Activated T-cell treated with anti-CD3 and anti-CD28 coated beads for 4 hours (primary cell): ENCODE measurements at regions not wholly inside any gene's neighbourhood (a gene's known extent, or its start where the extent isn't known, plus 50 kb on each side); places are given as distances from the start of the nearest gene placed in this dataset.

Experiments used
- DNase-seq: peaks from one replicate; pipeline ENCODE4 v3.0.0-alpha.2; 2020

DNA sequence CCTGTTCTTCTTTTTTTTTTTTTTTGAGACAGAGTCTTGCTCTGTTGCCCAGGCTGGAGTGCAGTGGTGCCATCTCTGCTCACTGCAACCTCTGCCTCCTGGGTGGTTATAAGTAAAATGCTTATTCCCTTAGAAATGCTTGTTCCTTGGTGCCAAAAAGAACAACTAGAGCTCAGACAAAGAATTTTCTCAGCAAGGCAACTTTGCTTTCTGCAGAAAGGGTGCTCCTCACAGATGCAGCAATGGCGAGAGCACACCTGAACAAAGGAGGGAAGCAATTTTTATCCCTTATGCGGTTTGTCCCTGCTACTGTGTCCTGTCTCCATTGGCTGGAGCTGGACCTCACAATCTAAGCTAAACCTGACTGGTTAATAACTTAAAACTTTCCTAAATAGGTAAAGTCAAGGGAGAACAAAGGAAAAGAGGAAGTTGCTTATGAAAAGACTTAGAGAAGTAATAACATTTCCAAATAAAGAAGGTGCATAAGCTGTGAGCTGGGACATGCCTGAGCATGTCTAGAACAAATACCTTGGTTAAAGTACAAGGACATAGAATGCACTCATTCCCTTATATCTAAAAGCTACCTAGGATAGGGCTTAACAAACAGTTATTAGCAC is 90.0 kb upstream of the PRR5 start:
- DNase-seq: no peak

- no peak for DNase-seq
These were observed 91.9 kb upstream of the PRR5 start for GRCh38 chr22:44610071-44610470.

DNA sequence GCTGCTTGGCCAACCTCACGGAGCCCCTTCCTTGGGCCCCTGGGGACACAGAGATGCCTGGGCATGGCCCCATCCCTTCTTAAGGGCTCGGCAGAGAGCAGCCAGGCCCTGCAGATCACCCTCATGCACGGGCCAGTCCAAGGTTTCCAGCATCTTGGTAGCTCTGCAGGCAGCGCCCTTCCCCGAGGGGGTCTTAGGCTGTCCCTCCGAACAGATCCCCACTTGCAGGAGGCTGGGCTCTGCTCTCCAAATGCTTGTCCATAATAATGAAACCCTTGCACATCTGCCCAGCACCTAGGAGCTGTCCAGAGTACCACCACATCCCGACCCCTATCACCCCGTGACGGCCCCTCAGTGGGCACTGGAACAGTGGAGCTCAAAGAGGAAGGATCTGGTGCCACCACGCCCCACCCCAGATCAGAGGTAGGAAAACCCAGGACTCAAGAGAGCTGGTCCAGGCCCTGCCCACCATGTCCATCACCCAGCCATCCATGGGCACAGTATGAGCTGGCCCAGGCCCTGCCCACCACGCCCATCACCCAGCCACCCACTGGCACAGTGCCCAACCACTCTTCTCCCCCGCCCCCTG is 92.5 kb upstream of the PRR5 start:
- no peak for DNase-seq

DNA sequence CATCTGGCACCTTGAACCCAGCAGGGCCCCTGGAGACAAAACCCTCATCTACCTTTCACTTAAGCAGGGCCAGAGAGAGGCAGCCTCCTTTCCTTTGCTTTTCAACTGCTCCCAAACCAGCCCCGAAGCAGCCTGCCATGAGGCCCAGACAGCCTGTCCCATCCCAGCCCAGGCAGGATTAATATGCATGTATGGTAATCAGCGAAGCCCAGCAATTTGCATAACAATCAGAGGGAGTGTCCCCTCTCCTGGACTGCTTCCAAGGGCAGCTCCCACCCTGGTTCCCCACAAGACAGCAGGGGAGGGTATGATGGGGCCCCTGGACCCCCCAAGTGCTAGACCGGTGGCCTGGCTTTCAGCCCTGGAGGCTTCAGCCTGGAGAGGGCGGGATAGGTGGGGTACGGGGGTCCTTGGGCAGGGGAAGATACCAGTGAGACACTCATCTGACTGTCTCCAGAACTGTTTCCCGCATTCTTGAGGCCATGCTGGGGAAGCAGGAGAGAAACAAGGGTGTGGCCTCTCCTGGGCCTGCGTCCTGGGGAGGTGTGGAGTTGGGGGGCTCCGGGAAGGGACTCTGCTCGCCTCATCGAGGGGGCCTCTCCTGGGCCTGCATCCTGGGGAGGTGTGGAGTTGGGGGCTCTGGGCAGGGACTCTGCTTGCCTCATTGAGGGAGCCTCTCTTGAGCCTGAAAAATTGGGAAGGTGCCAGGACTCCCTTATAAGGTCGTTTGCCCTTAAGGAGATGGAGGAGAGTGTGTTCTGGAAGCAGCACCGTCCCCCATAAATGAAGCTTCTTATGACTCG is 93.2 kb upstream of the PRR5 start:
- no peak for DNase-seq

GRCh38 chr22:44606126-44606525 is 95.9 kb upstream of the PRR5 start:
- DNase-seq: no peak

DNA sequence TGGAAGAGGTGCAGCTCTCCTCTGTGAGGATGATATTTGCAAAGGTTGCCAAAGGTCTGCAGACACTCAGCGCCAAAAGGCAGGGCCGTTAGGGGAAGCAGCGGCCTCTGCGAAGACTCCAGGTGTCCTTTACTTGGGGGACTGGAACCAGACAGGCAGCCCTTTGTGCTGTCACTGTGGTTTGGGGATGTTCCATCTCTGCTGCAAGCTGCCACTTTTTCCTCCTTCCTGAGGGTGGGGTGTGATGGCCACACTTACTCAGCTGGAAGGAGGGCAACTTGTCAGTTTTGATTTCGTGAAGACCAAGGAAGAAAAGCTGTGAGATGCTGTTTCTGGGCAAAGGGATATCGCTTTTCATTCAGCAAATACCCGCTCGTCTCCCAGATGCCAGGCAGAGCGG is 96.5 kb upstream of the PRR5 start:
- DNase-seq: no peak

DNA sequence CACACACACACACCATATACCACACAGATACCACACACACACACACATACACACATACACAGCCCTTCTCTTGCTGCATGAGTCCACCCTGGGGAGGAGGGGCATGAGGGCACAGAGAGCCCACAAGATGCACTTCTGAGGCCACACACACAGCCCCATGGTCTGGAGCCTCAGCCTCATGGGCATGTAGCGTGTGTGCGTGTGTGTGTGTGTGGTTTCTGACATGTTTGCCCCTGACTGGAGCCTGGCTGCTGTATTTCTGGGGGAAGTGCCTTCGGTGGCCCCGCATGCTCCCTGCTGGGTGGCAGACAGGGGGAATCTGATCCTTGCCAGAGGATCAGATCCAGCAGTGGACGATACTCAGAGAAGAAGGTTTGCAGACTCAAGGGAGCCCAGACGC is 97.0 kb upstream of the PRR5 start:
- DNase-seq: no peak

- DNase-seq: no peak
These were observed 97.5 kb upstream of the PRR5 start for GRCh38 chr22:44604455-44604854.

DNA sequence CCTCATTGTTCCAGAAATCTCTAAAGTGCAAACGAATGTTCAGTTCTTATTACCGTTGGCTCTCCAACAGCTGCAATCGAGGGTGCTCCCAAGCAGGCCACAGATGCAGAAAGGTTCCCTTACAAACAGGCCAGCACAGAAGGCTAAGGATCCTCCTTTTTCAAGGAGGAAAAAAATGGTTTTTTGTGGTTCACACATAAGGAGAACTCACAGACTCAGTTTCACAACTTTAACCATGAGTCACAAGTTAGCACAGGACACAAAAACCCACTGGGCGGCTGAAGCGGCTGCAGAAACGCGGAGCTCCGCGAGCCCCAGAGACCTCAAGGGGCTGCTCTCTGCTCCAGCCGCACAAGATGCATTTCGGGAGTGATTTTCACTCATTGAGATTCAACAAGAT is 98.2 kb upstream of the PRR5 start:
- no peak for DNase-seq

GRCh38 chr22:44601725-44602124 is 100.3 kb upstream of the PRR5 start:
- DNase-seq: no peak

- no peak for DNase-seq
These were observed 100.8 kb upstream of the PRR5 start for GRCh38 chr22:44601189-44601588.

GRCh38 chr22:44600207-44600785 is 101.7 kb upstream of the PRR5 start:
- no peak for DNase-seq

GRCh38 chr22:44599500-44600140 is 101.6 kb upstream of the RTL6 start:
- DNase-seq: no peak

GRCh38 chr22:44599084-44599483 is 101.1 kb upstream of the RTL6 start:
- no peak for DNase-seq

DNA sequence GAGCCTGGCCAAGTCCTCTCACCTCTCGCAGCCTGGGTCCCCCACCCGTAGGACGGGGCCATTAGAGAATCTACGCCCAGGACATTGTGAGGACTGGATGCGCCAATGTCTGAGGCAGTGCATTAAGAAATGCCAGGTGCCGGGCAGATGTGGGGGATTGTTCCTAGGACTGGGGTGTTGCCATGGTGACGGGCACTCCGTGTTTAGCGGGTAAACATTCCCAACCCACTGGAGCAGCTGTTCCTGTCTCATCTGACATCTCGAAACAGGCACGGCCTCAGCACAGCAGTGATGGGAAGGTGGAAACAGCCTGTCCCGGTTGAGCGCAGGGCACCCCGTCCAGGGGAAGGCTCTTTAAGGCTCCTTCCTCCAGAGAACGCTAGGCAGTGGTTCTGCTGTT is 99.6 kb upstream of the RTL6 start:
- no peak for DNase-seq

- DNase-seq: no peak
These were observed 98.5 kb upstream of the RTL6 start for GRCh38 chr22:44596396-44597125.

DNA sequence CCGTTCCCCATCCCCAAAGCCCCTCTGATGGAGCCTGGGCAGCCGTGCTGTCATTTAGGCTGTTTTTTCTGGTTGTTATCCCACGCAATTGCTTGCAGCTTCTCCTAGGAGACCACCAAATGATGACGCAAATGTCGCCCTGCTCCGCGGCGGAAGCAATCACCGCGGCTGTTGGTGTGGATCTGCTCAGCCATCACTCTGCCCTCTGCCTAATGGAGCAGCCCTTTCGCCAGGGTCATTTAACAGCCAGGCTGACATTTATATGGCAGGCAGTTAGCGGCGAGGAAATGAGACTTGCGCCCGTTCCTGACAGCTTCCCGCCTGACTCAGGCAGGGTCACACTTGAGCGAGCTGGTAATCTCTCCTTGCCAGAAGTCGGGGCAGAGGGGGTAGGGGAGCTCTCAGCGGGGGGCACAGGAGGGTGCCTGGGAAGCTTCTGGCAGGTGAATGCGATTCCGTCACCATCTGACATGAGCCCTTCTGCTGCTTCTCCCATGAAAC is 97.9 kb upstream of the RTL6 start:
- no peak for DNase-seq

- no peak for DNase-seq
These were observed 96.9 kb upstream of the RTL6 start for GRCh38 chr22:44594951-44595350.

DNA sequence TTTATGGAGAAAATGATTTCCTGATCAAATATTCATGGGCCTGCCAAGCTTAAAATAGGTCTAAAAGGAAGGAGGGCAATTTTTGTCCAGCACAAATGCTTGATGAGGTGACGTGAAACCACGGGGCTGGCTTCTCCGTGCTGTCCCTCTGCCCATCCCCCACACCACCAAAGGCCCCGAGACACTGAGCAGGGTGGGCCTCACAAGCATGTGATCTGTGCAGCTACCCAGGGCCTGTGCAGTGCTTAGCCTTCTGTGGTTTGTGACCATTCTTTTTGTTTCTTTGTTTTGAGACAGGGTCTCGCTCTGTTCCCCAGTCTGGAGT is 94.8 kb upstream of the RTL6 start:
- DNase-seq: no peak

DNA sequence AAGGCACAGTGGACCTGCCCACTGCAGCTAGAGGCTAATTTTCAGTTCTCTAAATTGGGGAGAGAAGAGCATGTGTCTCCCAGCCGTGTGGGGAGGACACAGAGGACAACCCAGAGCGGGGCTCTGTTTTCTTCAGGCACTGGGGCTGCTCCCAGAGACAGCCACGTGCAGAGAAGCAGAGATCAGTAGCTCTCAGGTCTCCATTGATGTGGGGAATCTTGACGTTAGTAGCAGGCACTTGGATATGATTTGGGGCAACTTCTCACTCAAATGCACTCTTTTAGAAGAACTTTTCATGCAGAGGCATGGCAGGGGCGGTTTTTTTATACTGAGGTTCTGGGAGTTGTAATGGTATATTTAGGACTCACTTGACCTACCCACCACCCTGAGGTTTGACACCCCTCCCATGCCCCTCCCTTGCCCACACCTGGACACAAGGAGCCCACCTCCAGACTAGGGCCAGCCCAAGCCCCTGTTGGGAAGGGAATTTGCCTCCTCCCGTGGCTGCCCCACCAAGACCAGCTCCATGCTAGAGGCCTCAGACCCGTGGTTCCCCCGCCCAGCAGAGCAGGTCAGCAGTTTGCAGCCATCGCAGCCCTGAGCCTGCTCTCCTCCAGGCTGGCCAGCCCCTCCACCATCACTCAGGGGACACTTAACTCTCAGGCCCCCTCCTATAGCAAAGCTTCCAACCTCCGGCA is 94.2 kb upstream of the RTL6 start:
- no peak for DNase-seq

DNA sequence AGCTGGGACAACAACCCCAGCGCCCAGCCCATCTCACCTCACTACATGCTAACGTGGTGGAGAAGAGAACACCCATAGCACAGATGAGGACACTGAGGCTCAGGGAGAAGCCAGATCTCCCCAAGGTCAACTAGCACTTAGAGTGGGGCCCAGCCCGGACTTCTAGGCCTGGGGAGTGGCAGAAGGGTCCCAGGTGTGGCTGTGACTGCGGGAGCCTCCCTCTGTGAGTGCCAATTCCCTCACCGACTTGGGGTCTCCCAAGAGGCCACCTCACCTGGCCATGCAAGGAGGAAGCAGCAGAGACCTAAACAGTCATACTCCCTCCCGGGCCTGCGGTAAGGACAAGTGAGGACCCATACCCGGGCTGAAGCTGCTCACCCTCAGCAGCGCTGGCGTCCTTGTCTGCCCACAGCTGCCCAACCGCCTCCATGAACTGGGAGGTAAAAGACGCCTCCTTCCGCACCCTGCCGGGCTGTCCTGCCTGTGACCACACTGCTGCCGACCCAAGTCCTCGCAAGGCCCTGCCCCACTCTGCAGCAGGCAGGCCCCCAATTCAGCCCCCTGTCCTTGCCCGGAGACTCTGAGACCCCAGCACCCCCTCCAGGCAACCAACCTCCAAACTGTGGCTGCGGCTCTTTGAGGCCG is 93.2 kb upstream of the RTL6 start:
- DNase-seq: no peak

DNA sequence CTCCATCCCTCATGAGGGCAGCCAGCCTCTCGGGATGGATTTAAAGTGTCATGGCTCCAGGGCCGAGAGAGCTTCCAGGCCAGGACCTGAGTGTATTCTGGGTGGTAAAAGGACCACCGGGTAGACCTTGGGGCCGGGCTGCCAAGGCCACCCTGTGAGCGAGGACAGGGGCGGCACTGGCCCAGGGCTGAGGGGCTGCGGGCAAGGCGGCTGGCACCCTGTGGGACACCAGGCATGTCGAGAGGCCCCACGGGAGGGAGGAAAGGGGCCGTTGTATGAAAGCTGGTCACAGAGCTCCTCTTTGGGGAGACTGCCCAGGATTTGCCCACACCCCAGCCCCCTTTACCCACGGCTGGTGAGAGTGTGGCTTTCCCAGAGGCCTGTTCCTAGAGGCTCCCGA is 92.3 kb upstream of the RTL6 start:
- DNase-seq: no peak
